Amniotic stem cell (primary cell): ENCODE measurements at regions not wholly inside any gene's neighbourhood (a gene's known extent, or its start where the extent isn't known, plus 50 kb on each side); places are given as distances from the start of the nearest gene placed in this dataset.

ENCODE experiments used
- DNase-seq: peaks from one replicate; lab custom pipeline; 2025; lab: John Stamatoyannopoulos, UW

GRCh38 chr9:115986508-115986907, 167.1 kb upstream of the PAPPA start:
- no peak for DNase-seq

GRCh38 chr9:115988701-115989100, 164.9 kb upstream of the PAPPA start:
- no peak for DNase-seq

GRCh38 chr9:115989831-115990230, 163.8 kb upstream of the PAPPA start:
- no peak for DNase-seq

DNA sequence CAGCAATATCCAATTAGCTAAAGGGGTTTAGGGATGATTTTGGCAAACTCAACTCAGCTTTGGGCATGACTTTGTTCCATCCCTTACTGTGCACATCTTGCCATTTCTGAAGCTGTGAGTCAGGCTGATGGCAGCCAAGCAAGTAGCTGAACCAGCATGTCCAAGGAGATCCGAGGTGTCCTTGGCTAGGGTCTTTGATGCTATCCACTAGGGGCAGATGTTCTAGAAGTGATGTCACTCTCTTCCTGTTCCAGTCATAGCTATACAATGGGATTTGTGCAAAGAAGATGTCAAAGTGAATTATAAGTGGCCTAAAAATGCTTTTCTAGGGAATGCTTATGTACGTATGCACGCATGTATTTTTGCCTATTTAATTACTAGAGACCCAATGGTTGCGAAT, 160.8 kb upstream of the PAPPA start:
- DNase-seq: no peak

GRCh38 chr9:115997923-115998322, 155.7 kb upstream of the PAPPA start:
- no peak for DNase-seq

GRCh38 chr9:115998666-115999065, 154.9 kb upstream of the PAPPA start:
- DNase-seq: no peak

GRCh38 chr9:115999498-115999897, 154.1 kb upstream of the PAPPA start:
- DNase-seq: no peak

DNA sequence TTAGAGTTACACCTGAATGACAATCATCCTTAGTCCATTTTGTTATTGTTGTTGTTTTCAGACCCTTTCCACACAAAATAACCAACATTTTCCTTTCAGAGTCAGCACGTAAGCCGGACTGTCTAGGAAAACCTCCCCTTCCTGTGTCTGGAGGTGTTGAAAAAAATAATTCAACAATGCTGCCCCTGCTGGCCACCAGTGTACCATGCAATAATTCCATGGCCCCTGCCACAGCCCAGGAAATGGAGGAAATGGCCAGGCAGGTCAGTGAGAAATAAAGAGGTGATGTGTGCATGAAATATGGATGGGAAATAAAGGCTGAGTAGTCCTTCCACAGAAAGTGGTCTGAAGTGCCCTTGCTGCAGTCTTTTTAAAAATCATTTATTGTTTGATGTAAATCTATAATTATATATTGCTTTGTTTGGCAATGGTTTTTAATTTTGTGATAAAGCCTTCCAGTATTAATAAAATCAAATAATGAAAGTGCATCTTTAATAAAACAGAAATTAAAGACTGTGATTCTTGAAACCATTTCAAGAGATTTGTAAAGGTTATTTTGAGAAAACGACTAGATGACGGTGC, 152.8 kb upstream of the PAPPA start:
- no peak for DNase-seq

DNA sequence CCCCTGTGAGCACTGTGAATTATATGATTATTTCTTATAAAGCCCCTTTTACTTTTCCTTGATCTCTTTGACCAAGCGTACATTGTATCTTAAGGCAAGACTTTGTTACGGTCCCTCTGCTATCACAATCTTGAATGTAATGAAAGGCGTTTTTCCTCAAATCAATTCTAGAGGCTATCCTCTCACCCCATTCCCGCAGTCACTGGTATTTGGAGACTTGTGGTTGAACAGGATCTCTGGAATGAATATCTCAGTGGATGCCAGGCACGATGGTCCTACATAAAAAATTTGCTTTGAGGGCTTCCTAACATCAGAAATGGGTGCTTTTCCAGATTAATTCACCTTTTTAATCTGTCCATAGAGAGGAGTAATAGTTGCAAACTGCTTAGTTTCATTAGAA, 151.4 kb upstream of the PAPPA start:
- DNase-seq: no peak

DNA sequence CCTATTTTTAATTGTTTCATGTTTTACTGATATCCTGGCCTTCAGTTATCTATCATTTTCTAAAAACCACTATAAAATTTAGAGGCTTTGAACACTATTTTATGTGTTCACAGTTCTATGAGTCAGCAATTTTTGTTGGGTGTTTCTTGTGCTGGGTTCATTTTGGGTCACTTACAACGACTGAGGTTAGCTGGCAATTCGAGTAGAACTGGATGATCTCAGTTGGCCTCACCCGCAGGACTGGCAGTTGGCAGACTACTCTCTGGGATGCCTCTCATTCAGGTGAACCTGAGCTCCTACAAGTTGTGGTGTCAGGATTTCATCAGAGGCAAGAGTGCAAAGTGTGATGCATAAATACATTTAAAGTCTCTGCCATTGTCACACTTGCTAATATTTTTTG, 151.0 kb upstream of the PAPPA start:
- DNase-seq: no peak

DNA sequence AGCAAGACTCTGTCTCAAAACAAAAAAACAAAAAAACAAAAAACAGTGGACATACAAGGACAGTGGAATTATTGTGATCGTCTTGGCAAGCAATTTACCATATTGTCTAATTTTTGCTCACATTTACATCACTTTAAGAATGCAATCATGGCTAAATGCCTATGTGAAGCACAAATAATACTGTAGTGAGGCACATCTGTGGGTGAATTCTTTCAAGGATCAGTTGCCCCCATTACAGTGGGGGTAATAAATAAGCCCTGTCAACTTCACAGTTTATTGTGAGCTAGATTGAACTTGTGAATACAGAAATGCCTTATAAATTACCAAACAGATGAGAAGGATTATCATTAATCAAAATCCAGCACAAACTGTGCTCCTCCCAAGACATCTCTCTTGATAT, 150.2 kb upstream of the PAPPA start:
- DNase-seq: no peak

GRCh38 chr9:116005205-116005604, 148.4 kb upstream of the PAPPA start:
- DNase-seq: no peak

GRCh38 chr9:116007824-116008223, 145.8 kb upstream of the PAPPA start:
- DNase-seq: no peak

GRCh38 chr9:116008278-116008677, 145.3 kb upstream of the PAPPA start:
- no peak for DNase-seq

DNA sequence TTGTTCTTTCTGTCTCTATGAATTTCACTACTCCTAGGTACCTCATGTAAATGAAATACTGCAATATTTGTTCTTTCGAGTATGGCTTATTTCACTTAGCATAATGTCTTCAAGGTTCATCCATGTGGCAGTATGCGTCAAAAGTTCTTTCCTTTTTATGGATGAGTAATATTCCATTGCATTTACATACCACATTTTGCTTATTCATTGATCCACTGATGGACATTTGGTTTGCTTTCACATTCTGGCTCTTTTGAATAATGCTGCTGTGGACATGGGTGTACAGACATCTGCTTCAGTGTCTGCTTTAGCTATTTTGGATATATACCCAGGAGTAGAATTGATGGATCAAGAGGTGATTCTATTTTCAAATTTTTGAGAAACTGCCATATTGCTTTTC, 144.2 kb upstream of the PAPPA start:
- no peak for DNase-seq

GRCh38 chr9:116015855-116016254, 137.7 kb upstream of the PAPPA start:
- DNase-seq: no peak

DNA sequence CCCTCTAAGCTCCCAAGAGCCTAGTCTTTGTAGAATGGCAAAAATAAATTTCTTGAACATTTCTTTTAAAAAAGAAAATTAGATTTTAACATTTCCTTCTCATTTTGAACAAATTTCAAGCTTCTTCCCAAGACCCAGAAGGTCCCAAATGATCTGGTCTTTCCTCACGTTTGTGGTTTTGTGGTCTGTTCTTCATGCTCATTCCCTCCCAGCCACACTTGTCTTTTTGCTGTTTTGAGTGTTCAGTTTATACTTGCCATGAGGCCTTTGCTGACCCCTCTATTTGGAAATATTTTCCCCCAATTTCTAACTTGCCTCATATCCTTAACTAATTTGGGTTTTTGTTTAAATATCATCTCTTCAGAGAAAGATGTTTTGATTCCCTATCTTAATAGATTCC, 133.4 kb upstream of the PAPPA start:
- no peak for DNase-seq

- no peak for DNase-seq
Observed at GRCh38 chr9:116020801-116021200, 132.8 kb upstream of the PAPPA start.

GRCh38 chr9:116027096-116027495, 126.5 kb upstream of the PAPPA start:
- DNase-seq: no peak

- DNase-seq: peak; percentile 19
Observed at GRCh38 chr9:116027511-116027910, 126.1 kb upstream of the PAPPA start.

DNA sequence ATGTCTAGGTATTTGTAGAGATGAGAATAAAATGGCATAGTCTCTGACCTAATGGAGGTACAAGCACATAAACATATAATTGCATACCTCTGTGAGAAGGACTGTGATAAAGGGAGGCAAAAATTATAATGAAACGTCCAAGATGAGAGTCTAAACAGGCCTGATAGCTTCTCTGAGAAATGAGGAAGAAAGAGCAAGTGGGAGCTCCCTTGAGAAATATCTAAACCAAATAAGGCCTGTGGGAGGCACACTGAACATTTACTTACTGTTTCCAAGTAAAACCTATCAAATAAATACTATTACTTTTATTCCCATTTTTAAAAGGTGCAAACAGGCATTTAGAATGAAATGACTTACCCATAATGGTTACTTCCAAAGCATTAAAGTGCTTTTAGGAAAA, 125.6 kb upstream of the PAPPA start:
- no peak for DNase-seq

DNA sequence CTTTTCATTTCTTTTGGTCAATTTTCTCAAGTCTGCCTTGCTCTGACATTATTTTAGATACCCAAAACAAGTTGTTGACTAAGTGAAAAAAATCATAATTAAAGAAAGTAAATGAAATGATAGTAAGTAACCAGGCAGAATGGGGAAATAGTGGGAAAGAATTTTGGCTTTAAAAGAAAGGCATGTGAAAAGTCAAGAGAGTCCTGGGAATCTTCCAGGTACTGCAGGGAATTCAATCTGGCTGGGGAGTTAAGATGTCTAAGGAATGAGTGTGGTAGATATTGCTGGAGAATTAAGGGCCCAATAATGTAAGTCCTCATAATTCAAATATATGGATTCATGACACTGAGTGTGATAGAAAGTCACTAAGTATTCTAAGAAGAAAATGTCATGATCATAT, 123.1 kb upstream of the PAPPA start:
- no peak for DNase-seq

- no peak for DNase-seq
Observed at GRCh38 chr9:116032683-116033440, 120.7 kb upstream of the PAPPA start.

DNA sequence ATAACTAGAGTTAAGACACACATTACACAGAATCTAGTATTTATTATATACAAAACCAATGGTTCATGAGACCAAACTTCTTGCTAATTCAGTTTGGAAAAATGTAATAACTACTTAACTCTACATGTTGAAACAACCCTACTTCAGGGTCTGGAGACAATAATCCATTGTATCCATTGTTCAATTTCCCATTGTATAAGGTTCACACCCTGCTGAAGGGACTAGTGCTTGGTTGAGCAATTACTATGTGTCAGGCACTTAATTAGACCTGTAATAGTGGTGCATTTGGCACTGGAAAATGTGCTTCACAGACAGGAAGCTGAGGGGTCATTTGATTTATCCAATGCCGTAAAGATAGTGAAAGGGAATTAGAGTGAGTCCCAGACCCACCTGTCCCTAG, 114.3 kb upstream of the PAPPA start:
- DNase-seq: no peak
